Osteoblast (primary cell): ENCODE measurements at regions not wholly inside any gene's neighbourhood (a gene's known extent, or its start where the extent isn't known, plus 50 kb on each side); places are given as distances from the start of the nearest gene placed in this dataset.

ENCODE experiments used
- DNase-seq: peaks from one replicate; pipeline ENCODE4 v3.0.0; 2011; ENCODE audit warnings: low spot score, mixed read lengths; ENCODE audit not compliant: insufficient read length; ENCODE audit errors: missing footprints
- H2AFZ ChIP-seq: 2 replicates; pipeline ENCODE4 v1.6.0; 2011; ENCODE audit warnings: mild to moderate bottlenecking, low read length
- H3K27ac ChIP-seq: 2 replicates; pipeline ENCODE4 v1.5.1; 2011; ENCODE audit warnings: mild to moderate bottlenecking, low read depth, low read length, moderate library complexity
- H3K27me3 ChIP-seq: 2 replicates; pipeline ENCODE4 v1.6.0; 2012; ENCODE audit warnings: mild to moderate bottlenecking, control low read depth, inconsistent platforms, low read length, moderate library complexity; ENCODE audit not compliant: insufficient read depth
- H3K36me3 ChIP-seq: 2 replicates; pipeline ENCODE4 v1.5.1; 2011; ENCODE audit warnings: mild to moderate bottlenecking, low read length, control low read depth, moderate library complexity; ENCODE audit not compliant: insufficient read depth
- H3K4me1 ChIP-seq: 2 replicates; pipeline ENCODE4 v1.5.1; 2011; ENCODE audit warnings: mild to moderate bottlenecking, low read length, control low read depth, moderate library complexity; ENCODE audit not compliant: insufficient read depth
- H3K4me2 ChIP-seq: 2 replicates; pipeline ENCODE4 v1.6.0; 2011; ENCODE audit warnings: mild to moderate bottlenecking, low read length; ENCODE audit not compliant: insufficient read depth
- H3K4me3 ChIP-seq: fragments of 200-600 bp; sonication (generic); 3 replicates; pipeline ENCODE4 v1.5.1; 2012; ENCODE audit warnings: mild to moderate bottlenecking, low read length, inconsistent platforms; ENCODE audit not compliant: insufficient read depth
- H3K79me2 ChIP-seq: 2 replicates; pipeline ENCODE4 v1.6.0; 2012; ENCODE audit warnings: mild to moderate bottlenecking, low read length, control low read depth, inconsistent platforms; ENCODE audit not compliant: insufficient read depth
- H3K9me3 ChIP-seq: 2 replicates; pipeline ENCODE4 v1.5.1; 2011; ENCODE audit warnings: low read depth, low read length, control low read depth
- H4K20me1 ChIP-seq: 2 replicates; pipeline ENCODE4 v1.6.0; 2012; ENCODE audit warnings: mild to moderate bottlenecking, low read length, control low read depth; ENCODE audit not compliant: insufficient read depth
- CTCF ChIP-seq: IDR thresholded peaks from 2 replicates; pipeline ENCODE4 v1.5.1; 2011; ENCODE audit warnings: mild to moderate bottlenecking, low read depth, low read length, moderate library complexity; ENCODE audit errors: extremely low read depth

GRCh38 chr6:163730246-163731210 is 316.0 kb downstream of the QKI start:
- Histone ChIP-seq H3K36me3 (no peaks in the 10 kb centered on the region), H3K9me3 (no peaks in the 10 kb centered on the region), H3K4me1 (no peaks in the 10 kb centered on the region), H2AFZ (no peak overlapping the region), H3K27me3 (no peaks in the 10 kb centered on the region), H3K4me3 (no peak overlapping the region), H3K79me2 (no peaks in the 10 kb centered on the region), H3K27ac (no peak overlapping the region), H3K4me2 (no peak overlapping the region), H4K20me1 (no peaks in the 10 kb centered on the region)
- no peak for DNase-seq
- TF ChIP-seq CTCF: no peak

DNA sequence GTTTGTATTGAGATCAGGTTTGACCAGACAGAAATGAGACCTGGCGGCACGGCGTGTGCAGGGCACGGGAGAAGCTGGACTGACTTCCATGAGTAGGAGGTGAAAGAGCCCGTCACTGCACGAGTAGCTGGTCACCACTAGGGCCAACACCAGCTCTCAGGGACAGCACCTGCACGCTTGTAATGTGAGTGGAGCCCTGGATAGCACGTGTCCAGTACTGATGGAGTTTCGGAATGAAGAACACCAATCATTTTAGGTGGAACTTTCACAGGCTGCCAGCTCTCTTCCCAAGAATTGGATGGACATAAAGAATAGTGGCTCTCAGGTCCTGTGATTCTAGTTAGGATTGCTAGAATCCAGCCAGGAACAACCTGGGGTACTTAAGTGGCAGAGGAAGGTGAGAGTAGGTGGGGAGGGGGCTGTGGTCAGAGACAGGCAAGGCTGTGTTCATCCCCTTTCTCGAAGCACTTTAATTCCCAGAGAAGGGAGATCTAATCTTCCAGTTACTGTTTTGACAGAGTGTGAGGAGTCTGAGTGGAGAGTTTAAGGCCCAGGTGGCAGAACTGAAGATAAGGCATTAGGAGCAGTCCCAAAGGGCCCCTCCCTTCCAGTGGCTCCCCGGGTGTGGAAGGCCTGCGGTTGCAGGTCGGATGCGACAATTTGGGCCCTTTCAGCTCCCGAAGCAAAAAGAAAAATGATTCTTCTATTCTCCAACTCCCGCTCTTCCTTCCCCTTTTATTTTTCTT is 314.8 kb downstream of the QKI start:
- H2AFZ ChIP-seq: no peak overlapping the region
- H3K36me3 ChIP-seq: no peaks in the 10 kb centered on the region
- no peak overlapping the region for H3K4me2 ChIP-seq
- no peaks in the 10 kb centered on the region for H3K79me2 ChIP-seq
- no peaks in the 10 kb centered on the region for H4K20me1 ChIP-seq
- H3K4me1 ChIP-seq: no peaks in the 10 kb centered on the region
- DNase-seq: no peak
- no peaks in the 10 kb centered on the region for H3K9me3 ChIP-seq
- H3K27me3 ChIP-seq: no peaks in the 10 kb centered on the region
- no peak for TF ChIP-seq CTCF
- no peak overlapping the region for H3K4me3 ChIP-seq
- no peak overlapping the region for H3K27ac ChIP-seq

GRCh38 chr6:163728442-163729126 is 314.1 kb downstream of the QKI start:
- H3K4me3 ChIP-seq: no peak overlapping the region
- H3K4me1 ChIP-seq: no peaks in the 10 kb centered on the region
- no peak for TF ChIP-seq CTCF
- H3K4me2 ChIP-seq: no peak overlapping the region
- H3K27ac ChIP-seq: no peak overlapping the region
- no peak for DNase-seq
- H4K20me1 ChIP-seq: no peaks in the 10 kb centered on the region
- no peaks in the 10 kb centered on the region for H3K36me3 ChIP-seq
- H3K9me3 ChIP-seq: no peaks in the 10 kb centered on the region
- no peak overlapping the region for H2AFZ ChIP-seq
- H3K79me2 ChIP-seq: no peaks in the 10 kb centered on the region
- no peaks in the 10 kb centered on the region for H3K27me3 ChIP-seq
